GM19467 (cell line): ENCODE measurements at regions not wholly inside any gene's neighbourhood (a gene's known extent, or its start where the extent isn't known, plus 50 kb on each side); places are given as distances from the start of the nearest gene placed in this dataset.
"Not testable (repeated sequence)": the region's sequence is repeated elsewhere in the genome, so short reads cannot be mapped to it uniquely, and the experiment has no call there.

Experiments
- ATAC-seq: cut with Tn5 transposase; IDR thresholded peaks from one replicate; pipeline ENCODE4 v1.9.1; 2021; ENCODE audit warnings: mild to moderate bottlenecking, moderate library complexity; ENCODE audit not compliant: unreplicated experiment

DNA sequence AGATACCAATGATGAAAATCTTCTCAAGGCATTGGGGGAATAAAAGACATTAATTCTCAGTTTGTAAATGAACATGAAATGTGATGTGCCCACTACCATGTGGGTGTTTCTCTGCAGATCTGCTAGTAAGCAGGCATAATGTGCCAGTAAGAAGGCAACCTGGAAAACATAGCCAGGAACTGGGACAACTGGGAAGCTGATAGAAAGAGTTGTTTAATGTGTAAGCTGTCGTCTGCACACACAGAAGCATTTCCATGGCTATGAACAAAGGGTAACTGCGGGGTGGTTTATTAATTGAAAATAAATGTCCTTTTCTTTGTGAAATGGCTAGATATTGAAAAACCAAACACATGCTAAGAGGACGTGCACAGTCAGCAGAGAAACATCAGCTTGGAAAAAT, 52.0 kb downstream of the ZC3H11B start:
- ATAC-seq: no peak

DNA sequence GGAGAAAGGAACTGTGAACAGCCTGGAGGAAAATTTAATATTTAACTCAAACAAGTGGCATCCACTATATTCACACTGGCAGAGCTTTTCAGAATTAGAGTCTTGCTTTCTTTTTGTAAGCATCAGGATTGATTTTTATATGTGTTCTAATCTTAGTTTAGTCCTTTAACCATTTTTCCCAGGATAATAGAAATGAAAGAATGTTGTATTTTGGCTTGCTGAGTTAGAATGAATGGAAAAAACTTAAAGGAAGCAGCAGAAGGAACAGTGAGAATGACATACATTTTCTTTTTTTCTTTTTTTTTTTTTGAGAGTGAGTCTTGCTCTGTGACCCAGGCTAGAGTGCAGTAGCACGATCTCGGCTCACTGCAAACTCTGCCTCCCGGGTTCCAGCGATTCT, 53.0 kb downstream of the ZC3H11B start:
- no peak for ATAC-seq

DNA sequence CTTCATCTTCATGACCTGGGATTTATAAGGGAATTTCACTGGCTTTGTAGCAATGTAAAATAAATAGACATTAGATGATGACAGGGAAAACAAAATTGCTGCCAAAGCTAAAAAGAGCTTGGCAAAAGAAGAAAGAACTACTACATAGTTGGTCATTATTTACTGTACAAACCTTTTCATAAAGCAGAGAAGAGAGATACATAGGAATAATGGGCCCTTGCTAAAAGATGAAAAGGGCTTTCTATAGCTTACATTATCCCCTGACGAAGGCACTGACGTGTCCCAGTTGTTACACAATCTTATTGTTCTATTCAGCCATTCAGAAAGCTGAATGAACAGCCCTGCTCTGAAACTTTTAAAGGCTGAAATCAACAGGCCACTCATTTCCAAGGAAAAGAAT, 57.1 kb downstream of the ZC3H11B start:
- ATAC-seq: no peak

DNA sequence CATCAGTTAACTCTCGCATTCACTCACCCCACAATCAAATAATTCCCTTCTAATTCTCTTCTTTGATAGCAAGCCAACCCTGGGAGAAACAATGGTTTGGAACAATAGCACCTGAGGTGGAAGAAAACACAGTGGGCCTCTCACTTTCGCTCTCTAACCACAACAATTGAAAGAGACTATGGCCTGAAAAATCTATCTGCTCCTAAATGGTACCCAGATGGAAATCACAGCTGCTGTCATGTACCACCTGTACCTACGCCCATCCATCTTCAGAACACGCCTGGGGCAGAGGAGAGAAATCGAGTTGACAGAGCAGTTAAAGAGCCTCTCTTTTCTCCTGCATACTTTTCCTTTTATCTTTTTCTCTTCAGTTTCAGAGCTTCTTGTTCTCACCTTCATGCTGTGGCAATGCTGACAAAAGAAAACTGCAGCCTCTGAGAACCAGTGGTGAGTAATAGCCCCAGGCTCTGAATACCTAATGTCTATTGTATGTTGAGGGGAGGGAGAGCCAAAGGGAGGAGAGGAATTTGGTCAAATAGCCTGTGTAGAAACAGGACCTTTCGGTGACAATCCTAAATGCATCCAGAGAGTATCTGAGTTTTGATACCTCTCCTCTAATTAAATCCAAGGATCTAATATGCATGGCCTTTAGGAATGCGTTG, 57.7 kb downstream of the ZC3H11B start:
- no peak for ATAC-seq

DNA sequence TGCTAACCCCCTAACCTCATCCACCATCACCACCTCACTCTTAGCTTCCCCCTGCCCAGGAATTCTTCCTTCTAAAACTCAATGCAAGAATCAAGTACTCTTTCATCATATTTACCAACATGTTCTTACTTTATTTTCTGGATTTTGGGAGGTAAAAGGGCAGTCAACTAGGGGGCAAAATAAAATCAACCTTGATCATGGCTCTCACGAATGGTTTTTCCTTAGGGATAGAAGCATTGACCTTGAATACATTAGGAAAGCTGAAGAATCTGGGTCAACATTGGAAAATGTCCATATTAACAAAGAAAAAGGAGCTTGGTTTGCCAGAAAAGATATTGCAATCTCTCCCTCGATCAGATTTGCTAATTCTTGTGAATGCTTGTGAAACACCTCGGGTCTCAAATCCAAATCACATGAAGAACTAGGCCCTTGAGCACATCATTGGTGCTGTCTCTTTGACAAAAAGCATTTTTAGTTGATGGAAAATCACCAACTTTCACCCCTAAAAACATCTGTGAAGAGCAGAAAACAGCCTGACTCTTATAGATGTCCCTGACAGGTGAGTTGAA, 58.9 kb downstream of the ZC3H11B start:
- no peak for ATAC-seq

DNA sequence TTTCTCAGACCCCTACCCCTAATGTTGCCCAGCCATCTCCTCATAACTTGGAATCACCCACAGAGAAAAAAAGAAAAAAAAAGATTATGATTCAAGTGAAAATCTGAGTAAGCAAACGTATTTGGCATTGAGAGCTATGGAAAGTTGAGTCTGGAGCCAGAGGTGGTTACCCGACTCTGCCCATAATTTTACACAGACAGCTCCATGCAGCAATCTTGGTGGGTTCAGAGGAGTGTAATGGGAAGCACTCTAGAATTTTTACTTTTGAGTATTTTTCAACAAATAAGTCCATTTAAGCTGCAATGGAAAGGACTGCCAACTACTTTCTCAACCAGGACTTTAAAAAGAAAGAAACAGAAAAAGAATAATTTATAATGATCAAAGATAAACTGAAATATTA, 62.7 kb downstream of the ZC3H11B start:
- no peak for ATAC-seq

DNA sequence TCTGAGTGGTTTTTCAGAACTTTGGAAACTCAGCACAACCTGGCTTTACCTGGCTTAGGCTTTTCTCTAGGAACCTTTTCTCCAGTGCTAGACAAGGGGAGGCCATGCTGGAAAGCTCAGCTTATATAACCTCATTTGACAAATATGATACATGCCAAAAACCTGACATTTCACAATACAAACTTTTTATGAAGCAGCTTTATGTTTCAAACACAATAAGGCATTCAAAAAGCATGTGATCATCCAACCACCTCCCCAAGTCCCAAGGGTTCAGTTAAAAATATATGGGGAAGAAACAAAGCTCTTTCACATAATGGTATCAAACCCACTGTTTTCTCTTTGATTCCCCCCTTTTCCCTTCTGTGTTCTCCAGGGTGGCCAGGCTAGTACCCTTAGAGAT, 63.7 kb downstream of the ZC3H11B start:
- ATAC-seq: no peak

DNA sequence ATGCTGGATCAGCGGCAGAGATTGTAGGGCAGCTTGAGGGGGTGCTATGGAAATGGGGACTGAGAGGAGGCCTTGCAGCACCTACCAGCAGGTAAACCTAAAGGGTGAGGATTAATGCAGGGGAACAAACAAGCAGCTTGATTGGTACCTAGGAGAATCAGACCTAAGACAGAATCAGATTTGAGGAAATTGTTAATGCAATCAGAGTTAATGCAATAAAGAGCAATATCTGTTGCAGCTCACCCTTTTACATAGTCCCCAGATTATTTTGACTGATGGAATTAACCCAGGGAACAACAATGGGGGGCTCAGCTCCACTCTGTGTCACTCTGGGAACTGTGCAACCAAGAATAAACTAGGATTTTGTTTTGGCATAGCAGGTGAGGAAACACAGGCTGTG, 64.5 kb downstream of the ZC3H11B start:
- no peak for ATAC-seq

DNA sequence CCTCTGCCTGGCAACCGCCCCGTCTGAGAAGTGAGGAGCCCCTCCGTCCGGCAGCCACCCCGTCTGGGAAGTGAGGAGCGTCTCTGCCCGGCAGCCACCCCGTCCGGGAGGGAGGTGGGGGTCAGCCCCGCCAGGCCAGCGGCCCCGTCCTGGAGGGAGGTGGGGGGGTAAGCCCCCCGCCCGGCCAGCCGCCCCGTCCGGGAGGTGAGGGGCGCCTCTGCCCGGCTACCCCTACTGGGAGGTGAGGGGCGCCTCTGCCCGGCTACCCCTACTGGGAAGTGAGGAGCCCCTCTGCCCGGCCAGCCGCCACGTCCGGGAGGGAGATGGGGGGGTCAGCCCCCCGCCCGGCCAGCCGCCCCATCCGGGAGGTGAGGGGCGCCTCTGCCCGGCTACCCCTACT, 67.1 kb downstream of the ZC3H11B start:
- ATAC-seq: not testable (repeated sequence)

DNA sequence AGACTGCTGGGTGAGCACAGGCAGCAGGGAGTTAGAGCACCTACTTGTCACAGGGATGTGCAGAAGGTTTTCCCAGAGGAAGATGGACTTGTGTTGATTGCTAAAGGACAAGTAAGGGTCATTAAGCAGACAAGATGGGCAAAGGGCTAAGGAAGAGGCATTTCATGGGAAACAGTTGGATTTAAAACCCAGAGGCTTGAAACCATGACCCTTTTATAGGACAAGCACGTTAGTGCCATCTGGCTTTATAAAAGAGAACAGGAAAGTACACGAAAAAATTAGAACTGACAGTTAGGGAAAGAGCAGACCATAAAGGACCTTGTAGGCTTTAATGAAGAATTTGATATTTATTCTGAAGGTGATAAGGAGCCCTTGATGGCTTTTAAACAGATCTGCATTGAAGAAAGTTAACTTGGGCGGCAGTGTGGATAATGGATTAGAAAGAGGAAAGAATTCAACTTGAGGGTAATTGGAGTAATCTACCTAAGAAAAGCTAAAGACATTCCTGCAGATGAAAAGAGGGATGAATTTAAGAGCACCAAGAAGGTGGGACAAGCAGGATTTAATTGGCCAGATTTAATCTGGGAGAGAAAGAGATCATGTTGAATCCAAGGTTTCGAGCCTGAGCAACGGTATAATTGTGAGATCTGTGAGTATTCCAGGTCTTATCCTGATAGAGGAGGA, 68.6 kb downstream of the ZC3H11B start:
- no peak for ATAC-seq

DNA sequence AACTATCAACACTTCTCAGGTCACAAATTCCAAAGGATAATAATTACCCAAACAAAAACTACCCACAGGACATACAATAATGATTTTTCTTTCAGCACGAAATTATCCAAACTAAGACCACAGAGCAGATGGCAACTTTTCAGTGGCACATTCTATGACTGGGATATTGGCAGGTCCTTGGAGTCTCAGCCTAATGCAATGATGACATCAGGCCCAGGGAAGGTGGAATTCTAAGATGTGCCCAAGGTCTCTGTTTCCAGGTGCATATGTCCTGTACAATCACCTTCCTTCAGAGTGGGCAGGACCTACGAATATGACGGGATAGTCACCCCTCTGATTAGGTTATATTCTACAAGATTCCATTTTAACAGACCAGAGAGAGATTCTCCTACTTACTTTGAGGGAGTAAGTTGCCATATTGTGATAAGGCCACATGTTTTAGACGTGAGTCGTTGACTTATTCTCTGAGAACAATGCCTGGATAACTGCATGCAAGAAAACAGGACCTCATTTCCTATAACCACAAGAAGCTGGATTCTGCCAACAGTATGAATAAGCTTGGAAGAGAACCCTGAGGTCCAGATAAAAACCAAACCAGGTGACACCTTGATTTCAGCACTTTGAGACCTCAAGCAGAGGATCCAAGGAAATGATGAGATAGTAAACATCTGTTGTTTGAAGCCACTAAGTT, 69.9 kb downstream of the ZC3H11B start:
- ATAC-seq: no peak

DNA sequence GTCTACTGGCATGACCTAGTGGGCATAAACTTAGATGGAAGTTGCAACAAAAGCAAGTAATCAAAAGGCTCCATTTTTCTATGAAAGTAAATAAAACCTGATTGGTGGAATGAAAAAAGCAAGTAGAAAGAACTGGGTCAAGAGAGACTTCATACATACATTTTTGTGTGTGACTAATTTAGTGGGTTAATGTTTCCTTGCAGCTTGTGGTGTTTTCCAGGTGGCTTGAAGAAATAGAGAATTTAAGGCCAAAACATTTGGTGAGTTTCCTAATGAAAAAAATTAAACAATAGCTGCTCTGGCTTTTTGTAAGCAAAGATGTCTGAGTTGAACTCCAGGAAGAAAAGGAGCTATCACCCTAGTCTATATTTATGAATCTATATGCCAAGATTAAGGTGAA, 71.0 kb downstream of the ZC3H11B start:
- no peak for ATAC-seq

DNA sequence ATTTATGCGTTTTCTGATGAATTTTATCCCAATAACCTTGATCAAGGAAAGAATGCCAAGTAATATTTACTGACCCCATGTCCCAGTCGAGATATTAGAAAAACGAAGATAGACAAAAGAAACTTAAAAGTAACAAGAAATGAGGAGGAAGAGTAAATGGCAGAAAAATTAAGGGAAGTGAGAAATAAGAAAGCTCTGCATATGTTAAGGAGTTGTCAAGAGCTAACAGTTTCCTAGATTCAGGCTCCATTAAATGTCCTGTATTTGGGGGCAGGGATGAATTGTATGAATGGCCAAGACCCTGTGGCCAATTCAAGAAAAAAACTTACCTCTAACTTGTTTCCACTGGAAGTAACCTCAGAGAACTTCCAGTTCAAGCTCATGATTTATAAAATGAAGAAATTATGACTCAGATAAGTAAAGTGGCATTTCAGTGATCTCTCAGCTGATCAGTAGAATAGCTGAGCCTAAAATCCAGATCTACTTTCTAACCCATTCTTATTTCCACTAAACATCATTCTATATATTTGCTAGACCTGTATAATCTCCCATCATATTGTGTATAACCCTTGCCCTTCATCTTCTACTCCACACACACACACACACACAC, 73.2 kb downstream of the ZC3H11B start:
- ATAC-seq: no peak

DNA sequence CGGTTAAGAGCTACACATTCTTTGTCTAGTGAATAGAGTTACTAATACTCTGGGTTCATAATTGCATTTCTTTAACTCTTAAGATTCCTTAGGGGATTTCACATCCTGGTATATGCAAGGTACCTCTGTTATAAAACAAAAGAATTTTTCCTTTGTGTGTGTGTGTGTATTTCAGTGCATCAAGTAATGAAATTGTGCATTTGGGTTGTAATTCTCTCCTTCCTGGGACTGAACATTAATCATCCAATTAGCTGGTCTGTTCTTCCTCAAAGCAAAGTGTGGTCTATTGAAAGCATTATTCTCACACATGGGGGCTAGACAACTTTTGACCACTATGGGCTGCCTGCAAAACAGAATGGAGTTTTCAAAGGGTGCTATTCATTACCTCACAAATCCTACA, 74.0 kb downstream of the ZC3H11B start:
- ATAC-seq: no peak

DNA sequence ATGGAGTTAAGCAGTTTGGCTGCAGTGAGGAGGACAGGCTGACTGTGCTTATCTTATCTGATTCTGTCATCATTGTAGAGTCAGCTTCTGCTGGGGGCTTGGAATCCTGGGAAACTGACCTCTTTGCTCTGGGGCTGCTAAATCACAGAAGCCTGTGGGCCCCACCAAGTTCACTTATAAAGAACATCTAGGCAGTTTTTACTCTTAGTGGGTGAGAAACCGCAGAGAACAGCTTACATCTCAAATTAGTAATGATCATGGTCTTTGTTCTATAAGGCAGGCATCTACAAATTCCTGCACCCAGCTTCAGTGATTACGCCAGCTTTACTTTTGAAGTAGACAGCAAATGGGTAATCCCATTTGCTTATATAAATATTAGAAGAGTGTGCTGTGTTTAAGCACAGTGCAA, 75.7 kb downstream of the ZC3H11B start:
- no peak for ATAC-seq

DNA sequence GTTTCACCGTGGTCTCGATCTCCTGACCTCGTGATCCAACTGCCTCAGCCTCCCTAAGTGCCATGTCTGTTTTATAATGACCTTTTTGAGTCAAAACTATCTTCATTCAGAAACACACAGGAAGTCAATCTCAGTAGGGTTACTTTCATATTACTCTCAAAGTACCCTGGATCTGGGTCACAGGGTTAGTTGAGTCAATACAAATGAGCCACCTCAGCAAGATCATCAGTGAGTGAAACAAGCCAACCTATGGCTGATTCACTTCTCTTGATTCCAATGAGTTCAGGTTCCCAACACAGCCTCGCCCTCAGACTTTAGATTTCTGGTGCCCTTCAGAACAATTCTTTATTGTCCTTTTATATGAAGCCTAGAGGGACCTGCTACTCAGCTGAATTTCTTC, 76.9 kb downstream of the ZC3H11B start:
- no peak for ATAC-seq

DNA sequence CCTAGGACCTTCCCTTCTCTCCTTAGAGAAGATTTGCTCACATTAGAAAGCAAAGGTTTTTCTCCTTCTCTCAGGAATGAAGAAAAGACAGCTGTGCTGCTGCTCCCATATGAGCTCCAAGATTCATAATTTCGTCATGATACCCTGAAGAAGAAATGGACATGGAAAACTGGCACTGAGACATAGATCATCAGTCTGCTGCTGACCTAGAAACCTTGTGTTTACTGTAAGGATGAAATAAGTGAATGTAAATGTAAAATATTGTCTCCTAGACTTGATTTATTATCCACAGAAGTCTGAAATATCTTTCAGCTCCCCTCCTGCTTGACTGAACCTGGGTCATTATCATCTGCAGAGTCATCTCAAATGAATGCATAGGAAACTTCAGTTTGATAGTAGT, 77.9 kb downstream of the ZC3H11B start:
- no peak for ATAC-seq

DNA sequence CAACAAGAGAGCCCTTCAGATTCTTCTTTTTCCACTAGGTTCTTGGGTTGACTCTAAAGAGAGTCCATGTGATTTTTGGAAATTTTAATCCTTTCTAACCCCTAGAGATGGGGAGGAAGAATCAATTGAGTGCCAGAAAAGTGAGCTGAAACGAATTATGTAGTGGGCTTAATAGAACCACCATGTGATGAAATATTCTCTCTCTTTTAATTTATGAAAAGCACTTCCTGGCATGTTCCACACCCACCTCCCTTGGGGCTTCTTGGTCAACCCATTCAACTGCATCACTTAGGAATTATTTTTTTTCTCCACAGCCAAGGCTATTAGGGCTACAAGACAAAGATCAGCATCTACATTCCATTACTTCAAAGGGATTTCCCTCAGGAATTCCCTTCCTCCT, 79.6 kb downstream of the ZC3H11B start:
- ATAC-seq: no peak

DNA sequence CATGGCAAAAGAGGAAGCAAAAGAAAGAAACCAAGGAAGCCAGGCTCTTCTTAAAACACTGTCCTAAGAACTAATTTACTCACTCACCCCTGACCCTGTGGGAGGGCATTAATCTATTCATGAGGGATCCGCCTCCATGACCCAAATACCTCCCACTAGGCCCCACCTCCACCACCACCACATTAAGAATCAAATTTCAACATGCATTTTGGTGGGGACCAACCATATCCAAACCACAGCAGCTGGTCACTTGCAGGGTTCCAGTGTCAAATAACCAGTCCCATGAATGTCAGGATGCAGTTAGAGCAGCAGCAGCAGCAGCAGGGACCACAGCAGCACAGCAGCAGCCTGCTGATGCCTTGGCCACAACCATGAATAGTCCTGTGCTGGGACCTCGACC, 83.8 kb downstream of the ZC3H11B start:
- ATAC-seq: no peak

DNA sequence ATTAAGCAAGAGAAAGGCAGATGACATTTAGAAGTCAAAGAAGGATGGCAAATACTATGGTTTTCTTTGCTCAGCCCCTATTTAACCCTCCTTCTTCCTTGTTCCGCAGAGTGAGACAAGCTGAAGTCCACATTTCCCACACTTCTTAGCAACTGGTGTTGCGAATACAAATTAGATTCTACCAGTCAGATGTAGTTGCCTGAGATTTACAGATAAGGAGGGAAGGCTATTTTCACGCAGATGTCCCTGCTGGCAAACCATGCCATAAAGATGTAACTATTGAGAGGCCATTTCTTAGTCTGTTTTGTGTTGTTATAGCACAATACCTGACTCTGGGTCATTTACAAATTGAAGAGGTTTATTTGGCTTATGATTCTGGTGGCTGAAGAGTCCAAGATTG, 84.3 kb downstream of the ZC3H11B start:
- ATAC-seq: no peak

DNA sequence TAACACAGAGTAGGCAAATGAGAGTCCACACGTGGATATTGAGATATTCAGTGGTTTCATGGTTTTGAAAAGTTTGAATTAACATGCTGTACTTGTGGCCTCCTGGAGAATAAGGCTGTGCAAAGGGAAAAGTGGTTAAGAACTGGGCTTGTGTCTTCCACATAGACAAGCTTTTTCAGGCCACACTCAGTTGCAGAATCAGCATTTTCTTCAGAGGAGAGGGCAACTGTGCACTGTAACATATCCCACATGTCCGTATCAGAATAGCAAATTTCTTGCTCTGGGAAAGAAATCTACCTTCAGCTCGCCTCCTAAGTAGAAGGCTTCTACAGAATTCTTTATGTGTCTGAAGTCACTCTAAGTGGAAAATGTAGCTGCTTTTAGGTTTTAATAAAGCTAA, 84.9 kb downstream of the ZC3H11B start:
- no peak for ATAC-seq

DNA sequence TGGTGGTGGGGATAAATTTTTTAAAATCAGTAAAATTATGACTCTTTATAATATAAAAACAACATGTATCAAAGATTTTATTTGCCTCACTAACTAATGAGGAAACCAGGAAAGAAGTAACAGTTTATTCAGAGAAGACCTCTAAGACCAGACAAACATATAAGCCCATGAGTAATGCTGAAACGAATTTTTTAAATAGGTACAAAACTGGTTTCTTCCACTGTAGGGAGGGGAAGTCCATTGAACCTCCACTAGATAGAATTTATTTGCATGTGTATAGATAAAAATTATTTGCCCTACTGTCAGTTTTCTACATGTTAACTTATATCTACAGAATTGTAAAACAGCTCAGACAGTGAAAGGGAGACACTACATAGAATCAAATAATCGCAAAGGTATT, 86.8 kb downstream of the ZC3H11B start:
- no peak for ATAC-seq
